ENCODE measurements at regions not wholly inside any gene's neighbourhood (a gene's known extent, or its start where the extent isn't known, plus 50 kb on each side); places are given as distances from the start of the nearest gene placed in this dataset.
A peak's percentile ranks its signal among the peaks of the same experiment; 100 is the strongest.

GRCh38 chr4:138858419-138858818 is 157.2 kb upstream of the NOCT start:
- DNase-seq (ENCODE audit: low read depth), result no peak

DNA sequence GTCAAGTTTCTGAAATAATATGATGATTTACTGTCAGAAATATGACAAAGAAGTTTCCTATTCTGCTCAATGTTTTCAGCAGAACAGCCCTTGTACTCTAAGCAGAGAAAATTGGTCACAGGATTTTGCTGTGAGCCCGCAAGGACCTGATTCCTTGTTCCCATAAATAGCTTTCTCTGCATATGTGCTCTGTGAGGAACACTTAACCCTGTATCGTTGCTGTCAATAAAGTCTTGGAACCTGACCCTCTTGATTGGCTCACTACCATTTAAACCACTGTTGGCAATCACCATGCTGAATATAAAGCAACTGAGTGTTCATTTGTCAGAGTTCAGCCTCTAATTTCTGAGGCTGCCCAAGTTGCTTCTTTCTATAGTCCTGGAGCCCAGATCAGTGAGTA is 158.2 kb upstream of the NOCT start:
- no peak for DNase-seq (ENCODE audit: low read depth)

- DNase-seq (ENCODE audit: low read depth), result no peak
Measured at GRCh38 chr4:138852681-138853080, 162.9 kb upstream of the NOCT start.

- no peak for DNase-seq (ENCODE audit: low read depth)
Measured at GRCh38 chr4:138851391-138852335, 163.9 kb upstream of the NOCT start.

GRCh38 chr4:138845664-138846063 is 169.9 kb upstream of the NOCT start:
- no peak for DNase-seq (ENCODE audit: low read depth)

DNA sequence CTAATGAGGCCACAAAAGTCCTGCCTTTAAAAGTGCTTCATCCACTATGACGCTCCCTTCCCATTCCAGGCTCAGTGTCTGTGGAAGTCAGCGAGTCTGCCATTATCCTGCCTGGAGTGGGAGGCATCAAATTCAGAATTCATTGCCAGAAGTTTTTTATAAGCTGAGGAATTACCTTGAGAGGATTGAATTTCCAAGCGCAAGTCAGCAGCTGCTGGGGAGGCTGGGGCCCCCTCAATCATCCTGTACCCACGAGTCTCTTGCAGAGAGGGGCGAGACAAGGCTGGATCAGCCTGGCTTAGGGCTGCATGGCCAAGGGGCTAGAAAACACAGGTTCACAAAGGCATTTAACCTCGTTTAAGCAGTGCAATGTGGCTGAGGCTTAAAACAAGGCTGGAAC is 170.5 kb upstream of the NOCT start:
- no peak for DNase-seq (ENCODE audit: low read depth)

- DNase-seq (ENCODE audit: low read depth), result no peak
Measured at GRCh38 chr4:138843616-138844015, 172.0 kb upstream of the NOCT start.

DNA sequence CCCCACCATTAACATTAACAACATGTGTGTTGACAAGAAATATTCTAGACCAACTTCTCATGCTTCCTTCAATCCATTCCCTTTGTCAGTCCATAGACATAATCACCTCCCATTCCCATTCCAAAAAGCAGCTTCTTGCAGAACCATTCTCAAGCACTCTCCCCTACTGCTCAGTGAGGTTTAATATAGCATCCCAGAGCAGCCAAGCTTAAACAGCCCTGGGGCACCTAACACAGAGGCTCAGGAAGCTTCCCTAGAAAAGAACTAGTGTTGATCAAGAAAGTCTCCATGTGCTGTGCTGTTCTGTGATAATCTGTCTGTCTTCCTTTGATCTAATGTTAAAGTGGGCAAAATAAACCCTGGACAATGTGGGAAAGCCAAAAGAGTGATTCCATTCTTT is 174.2 kb upstream of the NOCT start:
- DNase-seq (ENCODE audit: low read depth), result no peak

GRCh38 chr4:138838251-138838650 is 177.3 kb upstream of the NOCT start:
- no peak for DNase-seq (ENCODE audit: low read depth)

DNA sequence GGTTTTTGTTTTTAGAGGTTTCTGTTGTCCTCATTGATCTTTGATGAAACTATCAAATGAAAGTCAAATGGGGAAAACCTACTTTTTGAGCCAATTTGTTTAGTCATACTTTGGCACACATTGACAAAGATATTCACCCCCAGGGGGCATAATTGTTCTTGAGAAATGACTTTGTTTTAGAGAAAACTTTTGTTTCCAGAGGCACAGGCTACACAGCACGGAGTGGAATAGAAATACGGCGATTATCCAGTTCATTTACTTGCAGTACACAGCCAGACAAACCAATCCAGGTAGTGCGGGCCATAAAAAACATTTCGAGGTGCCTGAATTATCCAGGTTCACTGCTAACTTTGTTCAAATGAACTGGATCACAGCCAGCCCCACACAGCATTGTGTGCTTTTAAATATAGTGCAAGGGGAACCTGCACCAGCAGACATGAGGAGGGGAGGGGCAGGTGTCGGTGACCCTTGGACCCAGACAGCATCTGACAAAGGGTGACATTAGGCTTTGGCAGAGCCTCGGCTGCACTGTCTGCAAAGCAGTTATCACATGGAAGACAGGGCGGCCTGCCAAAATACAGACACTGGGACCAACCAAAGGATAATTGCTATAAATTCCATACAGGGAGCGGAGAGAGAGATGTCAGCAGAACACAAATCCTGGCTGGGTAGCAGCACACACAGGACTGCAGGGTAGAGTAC is 179.6 kb upstream of the NOCT start:
- DNase-seq (ENCODE audit: low read depth), result peak; percentile 38

GRCh38 chr4:138833974-138834373 is 181.6 kb upstream of the NOCT start:
- no peak for DNase-seq (ENCODE audit: low read depth)

DNA sequence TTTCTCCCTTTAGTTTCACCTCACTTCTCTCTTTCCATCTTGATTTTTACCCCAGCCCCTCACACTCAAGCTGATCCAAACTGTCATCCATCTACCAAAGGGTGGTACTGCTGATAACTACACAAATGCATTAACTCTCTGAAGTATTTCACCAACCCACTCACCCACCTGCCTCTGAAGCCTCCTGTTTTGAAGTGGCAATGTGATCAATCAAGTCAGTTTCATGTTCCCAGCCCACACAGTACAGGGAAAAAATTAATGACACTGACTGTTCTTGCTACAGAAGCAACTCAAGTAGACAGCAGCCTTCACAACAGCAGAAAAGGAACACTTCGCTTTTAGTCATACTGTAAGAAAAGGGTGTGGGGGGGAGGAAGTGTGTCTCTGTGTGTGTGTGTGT is 183.0 kb upstream of the NOCT start:
- no peak for DNase-seq (ENCODE audit: low read depth)

DNA sequence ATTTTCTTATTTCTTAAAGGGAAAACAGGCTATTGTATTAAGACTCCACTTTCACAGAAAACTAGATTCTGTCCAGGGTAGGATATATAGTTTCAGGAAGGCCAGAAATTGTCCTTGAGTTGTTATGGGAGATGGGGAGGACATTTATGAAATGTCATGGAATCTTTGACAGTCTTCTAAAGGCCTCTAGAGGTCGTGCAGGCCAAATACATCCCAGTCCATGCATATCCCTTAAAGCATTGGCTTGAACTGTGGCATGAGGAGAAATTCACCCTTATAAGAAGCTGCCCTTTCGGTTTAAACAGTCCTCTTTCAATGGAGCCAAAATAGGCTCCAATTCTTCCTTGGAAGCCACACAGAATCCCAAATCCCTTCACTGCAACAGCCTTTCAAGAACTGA is 183.6 kb upstream of the NOCT start:
- DNase-seq (ENCODE audit: low read depth), result no peak

GRCh38 chr4:138828926-138829325 is 186.7 kb upstream of the NOCT start:
- DNase-seq (ENCODE audit: low read depth), result no peak

GRCh38 chr4:138826754-138827153 is 188.8 kb upstream of the NOCT start:
- DNase-seq (ENCODE audit: low read depth), result no peak

DNA sequence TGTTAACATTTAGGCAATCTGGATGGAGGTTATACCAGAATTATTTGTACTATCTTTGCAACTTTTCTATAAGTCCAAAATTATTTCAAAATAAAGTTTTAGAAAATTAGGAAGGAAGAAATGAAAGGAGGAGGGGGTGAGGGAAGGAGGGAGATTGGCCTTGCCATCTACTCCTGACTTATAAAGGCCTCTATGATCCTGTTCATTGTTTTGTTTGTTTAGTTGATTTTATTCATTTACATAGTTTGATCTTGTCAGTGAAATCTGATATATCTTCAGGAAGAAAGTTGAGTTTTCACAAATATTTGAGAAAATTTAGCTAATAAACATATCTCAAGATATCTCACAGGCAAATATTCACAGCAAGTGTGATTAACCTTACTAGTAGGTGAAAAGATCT is 189.3 kb upstream of the NOCT start:
- DNase-seq (ENCODE audit: low read depth), result no peak

- DNase-seq (ENCODE audit: low read depth), result no peak
Measured at GRCh38 chr4:138821331-138821730, 194.2 kb upstream of the NOCT start.

GRCh38 chr4:138816875-138817274 is 198.7 kb upstream of the NOCT start:
- DNase-seq (ENCODE audit: low read depth), result no peak

- no peak for DNase-seq (ENCODE audit: low read depth)
Measured at GRCh38 chr4:138815811-138816210, 199.8 kb upstream of the NOCT start.

DNA sequence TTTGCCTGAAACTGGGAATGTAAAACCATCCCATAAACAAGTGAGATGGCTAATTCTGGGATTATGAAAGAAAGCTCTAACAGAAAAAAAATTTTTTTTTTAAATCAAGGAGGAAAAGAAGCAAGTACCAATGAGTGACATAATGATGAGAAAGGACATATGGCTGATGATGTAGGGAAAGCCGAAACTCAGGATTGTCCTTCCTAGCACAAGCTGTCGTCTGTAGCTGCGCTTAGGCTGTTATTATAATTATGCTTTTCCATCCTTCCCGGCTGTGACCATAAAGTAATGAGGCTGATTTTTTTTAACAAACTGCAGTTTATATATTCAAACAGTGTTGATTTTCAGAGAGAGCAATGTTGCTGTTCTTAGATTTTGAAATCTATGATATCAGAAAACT is 209.8 kb upstream of the NOCT start:
- no peak for DNase-seq (ENCODE audit: low read depth)

GRCh38 chr4:138804711-138805110 is 210.9 kb upstream of the NOCT start:
- no peak for DNase-seq (ENCODE audit: low read depth)

DNA sequence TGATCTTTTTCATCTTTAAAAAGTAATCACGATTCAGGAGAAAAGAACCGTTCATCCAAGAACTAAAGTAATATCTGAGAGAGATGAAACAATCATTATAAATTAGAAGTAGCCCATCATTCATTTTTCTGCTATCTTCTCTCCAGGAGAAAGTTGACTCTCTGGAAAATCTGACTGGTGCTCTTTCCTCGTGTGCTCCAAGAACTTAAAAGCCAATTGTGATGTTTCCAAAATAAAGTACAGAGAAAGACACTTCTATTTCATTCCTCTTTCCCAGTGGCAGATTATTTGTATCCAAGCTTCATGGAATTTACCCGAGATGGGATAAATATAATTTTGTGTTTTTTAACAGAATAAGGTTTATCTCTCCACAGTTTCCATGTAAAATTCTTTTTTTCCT is 212.5 kb upstream of the NOCT start:
- DNase-seq (ENCODE audit: low read depth), result no peak

GRCh38 chr4:138802499-138802898 is 213.1 kb upstream of the NOCT start:
- DNase-seq (ENCODE audit: low read depth), result no peak

DNA sequence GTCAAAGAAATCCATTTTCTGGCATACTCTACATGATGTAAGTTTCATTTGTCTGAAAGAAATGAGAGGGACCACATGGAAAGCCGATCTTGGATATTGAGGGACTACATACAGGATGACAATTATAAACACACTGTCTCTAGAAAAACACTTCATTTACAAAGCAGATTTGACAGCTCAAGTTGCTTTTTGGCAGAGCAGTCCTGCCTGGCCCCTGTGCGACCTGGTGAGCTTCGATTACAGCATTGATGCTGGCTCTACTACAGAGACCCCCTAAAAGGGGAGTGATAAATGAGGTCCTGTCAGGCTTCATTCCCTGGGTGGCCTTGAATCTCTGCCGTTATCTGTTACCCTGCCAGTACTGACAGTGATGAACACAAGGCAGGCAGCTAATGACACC is 215.2 kb upstream of the NOCT start:
- no peak for DNase-seq (ENCODE audit: low read depth)
